Astrocyte (in vitro differentiated cells and primary cell): ENCODE measurements at regions not wholly inside any gene's neighbourhood (a gene's known extent, or its start where the extent isn't known, plus 50 kb on each side); places are given as distances from the start of the nearest gene placed in this dataset.

ENCODE experiments used
- DNase-seq: peaks from one replicate; pipeline ENCODE4 v3.0.0-alpha.2; 2010; ENCODE audit warnings: low read depth
- FAIRE-seq: peaks from 2 replicates; lab custom pipeline; 2011; peaks lifted over from hg19 to GRCh38; lab: Jason Lieb, UNC
- H2AFZ ChIP-seq: 2 replicates; pipeline ENCODE4 v1.6.0; 2012; ENCODE audit warnings: low read depth, low read length, inconsistent platforms
- H3K27ac ChIP-seq: 2 replicates; pipeline ENCODE4 v1.5.1; 2011; ENCODE audit warnings: low read depth, low read length, inconsistent platforms
- H3K27me3 ChIP-seq: 2 replicates; pipeline ENCODE4 v1.6.0; 2011; ENCODE audit warnings: low read length, inconsistent platforms; ENCODE audit not compliant: insufficient read depth
- H3K36me3 ChIP-seq: 2 replicates; pipeline ENCODE4 v1.5.1; 2011; ENCODE audit warnings: low read length, inconsistent platforms; ENCODE audit not compliant: insufficient read depth
- H3K4me1 ChIP-seq: 2 replicates; pipeline ENCODE4 v1.5.1; 2011; ENCODE audit warnings: low read length, inconsistent platforms; ENCODE audit not compliant: insufficient read depth
- H3K4me2 ChIP-seq: 2 replicates; pipeline ENCODE4 v1.6.0; 2012; ENCODE audit warnings: low read length, inconsistent platforms
- H3K4me3 ChIP-seq: 2 replicates; pipeline ENCODE4 v1.5.1; 2011; ENCODE audit warnings: low read depth, mild to moderate bottlenecking, low read length, inconsistent platforms; ENCODE audit not compliant: insufficient read depth
- H3K79me2 ChIP-seq: 2 replicates; pipeline ENCODE4 v1.6.0; 2012; ENCODE audit warnings: mild to moderate bottlenecking, low read length, inconsistent platforms; ENCODE audit not compliant: insufficient read depth
- H3K9ac ChIP-seq: 2 replicates; pipeline ENCODE4 v1.6.0; 2012; ENCODE audit warnings: mild to moderate bottlenecking, low read length, inconsistent platforms
- H3K9me3 ChIP-seq: 2 replicates; pipeline ENCODE4 v1.5.1; 2012; ENCODE audit warnings: low read depth, mild to moderate bottlenecking, low read length, inconsistent platforms; ENCODE audit not compliant: insufficient read depth
- H4K20me1 ChIP-seq: 2 replicates; pipeline ENCODE4 v1.6.0; 2012; ENCODE audit warnings: low read length, inconsistent platforms; ENCODE audit not compliant: insufficient read depth
- H3K27ac Mint-ChIP-seq: one replicate; pipeline ENCODE4 v1.8.0; 2021; ENCODE audit warnings: mild to moderate bottlenecking, mixed read lengths; ENCODE audit not compliant: unreplicated experiment
- H3K27me3 Mint-ChIP-seq: one replicate; pipeline ENCODE4 v1.8.0; 2021; ENCODE audit warnings: low read depth, mixed read lengths; ENCODE audit not compliant: unreplicated experiment
- H3K36me3 Mint-ChIP-seq: one replicate; pipeline ENCODE4 v1.8.0; 2021; ENCODE audit warnings: low read depth, mixed read lengths; ENCODE audit not compliant: unreplicated experiment
- H3K4me1 Mint-ChIP-seq: one replicate; pipeline ENCODE4 v1.8.0; 2021; ENCODE audit warnings: low read depth, mixed read lengths; ENCODE audit not compliant: unreplicated experiment
- H3K4me3 Mint-ChIP-seq: one replicate; pipeline ENCODE4 v1.8.0; 2021; ENCODE audit warnings: mild to moderate bottlenecking, moderate library complexity, mixed read lengths; ENCODE audit not compliant: unreplicated experiment
- H3K9me3 Mint-ChIP-seq: one replicate; pipeline ENCODE4 v1.8.0; 2021; ENCODE audit warnings: mild to moderate bottlenecking, mixed read lengths; ENCODE audit not compliant: unreplicated experiment
- EZH2 ChIP-seq: IDR thresholded peaks from 2 replicates; pipeline ENCODE4 v1.6.1; 2012; ENCODE audit warnings: mild to moderate bottlenecking, low read length, inconsistent platforms; ENCODE audit not compliant: insufficient read depth
- TF ChIP-seq, protein P1 (sequence below): IDR thresholded peaks from 2 replicates; pipeline ENCODE4 v1.5.1; 2011; ENCODE audit warnings: low read depth, mild to moderate bottlenecking, inconsistent platforms, low read length, moderate library complexity; ENCODE audit not compliant: insufficient read depth

DNA sequence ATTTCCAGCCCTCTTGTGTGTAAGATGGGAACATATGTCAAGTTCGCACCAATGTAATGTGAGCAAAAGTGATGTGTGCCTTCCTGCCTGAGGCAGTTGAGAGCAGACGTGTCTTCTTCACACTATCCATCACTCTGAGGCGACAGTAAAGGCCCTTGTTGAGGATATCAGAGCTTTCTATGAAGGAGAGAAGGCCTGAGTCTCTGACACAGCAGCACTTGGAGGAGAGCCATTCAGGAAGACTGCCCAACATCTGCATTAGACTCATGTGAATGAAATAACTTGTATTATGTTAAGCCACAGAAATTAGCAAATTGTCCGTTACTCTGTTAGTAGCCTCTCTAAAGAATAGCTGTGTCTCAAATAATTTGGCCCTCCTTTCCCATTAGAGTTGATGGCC, 108.8 kb upstream of the CCDC54 start:
- Histone ChIP-seq H3K9ac (no peak overlapping the region), H3K4me3 (no peak overlapping the region), H3K4me2 (no peak overlapping the region), H2AFZ (no peak overlapping the region), H3K36me3 (no peaks in the 10 kb centered on the region), H4K20me1 (no peaks in the 10 kb centered on the region), H3K9me3 (no peaks in the 10 kb centered on the region), H3K27ac (no peak overlapping the region), H3K27me3 (no peaks in the 10 kb centered on the region), H3K4me1 (no peaks in the 10 kb centered on the region), H3K79me2 (no peaks in the 10 kb centered on the region)
- DNase-seq, result no peak
- no peak for FAIRE-seq
- H3K27ac Mint-ChIP-seq, result no peak overlapping the region
- H3K4me3 Mint-ChIP-seq, result no peak overlapping the region
- peaks cover 25% of the 10 kb centered on the region for H3K4me1 Mint-ChIP-seq
- H3K27me3 Mint-ChIP-seq, result no peaks in the 10 kb centered on the region
- TF ChIP-seq, protein P1, sequence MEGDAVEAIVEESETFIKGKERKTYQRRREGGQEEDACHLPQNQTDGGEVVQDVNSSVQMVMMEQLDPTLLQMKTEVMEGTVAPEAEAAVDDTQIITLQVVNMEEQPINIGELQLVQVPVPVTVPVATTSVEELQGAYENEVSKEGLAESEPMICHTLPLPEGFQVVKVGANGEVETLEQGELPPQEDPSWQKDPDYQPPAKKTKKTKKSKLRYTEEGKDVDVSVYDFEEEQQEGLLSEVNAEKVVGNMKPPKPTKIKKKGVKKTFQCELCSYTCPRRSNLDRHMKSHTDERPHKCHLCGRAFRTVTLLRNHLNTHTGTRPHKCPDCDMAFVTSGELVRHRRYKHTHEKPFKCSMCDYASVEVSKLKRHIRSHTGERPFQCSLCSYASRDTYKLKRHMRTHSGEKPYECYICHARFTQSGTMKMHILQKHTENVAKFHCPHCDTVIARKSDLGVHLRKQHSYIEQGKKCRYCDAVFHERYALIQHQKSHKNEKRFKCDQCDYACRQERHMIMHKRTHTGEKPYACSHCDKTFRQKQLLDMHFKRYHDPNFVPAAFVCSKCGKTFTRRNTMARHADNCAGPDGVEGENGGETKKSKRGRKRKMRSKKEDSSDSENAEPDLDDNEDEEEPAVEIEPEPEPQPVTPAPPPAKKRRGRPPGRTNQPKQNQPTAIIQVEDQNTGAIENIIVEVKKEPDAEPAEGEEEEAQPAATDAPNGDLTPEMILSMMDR, result no peak
- TF ChIP-seq EZH2, result no peak
- no peaks in the 10 kb centered on the region for H3K36me3 Mint-ChIP-seq
- no peaks in the 10 kb centered on the region for H3K9me3 Mint-ChIP-seq

DNA sequence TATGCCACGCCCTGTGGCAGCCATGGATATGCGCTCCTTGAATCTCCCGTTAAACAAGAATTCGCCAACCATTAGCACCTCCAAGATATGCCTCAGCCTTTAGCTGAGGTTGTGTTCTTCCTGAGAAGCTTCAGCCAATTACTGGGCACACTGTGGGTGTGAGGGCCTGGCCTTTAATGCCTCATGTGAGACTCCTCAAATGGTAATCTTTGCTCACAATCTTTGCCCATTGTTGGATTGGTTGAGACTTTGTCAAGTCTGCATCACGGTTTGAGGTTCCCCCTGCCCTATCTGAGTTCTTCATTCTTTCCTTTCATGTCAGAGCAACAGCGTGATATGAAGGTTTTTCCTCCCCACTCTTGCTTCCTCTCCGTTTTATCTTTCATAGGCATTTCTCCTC, 108.1 kb upstream of the CCDC54 start:
- H3K27ac Mint-ChIP-seq, result no peak overlapping the region
- Histone ChIP-seq H2AFZ (no peak overlapping the region), H3K27me3 (no peaks in the 10 kb centered on the region), H3K4me1 (no peaks in the 10 kb centered on the region), H3K79me2 (no peaks in the 10 kb centered on the region), H4K20me1 (no peaks in the 10 kb centered on the region), H3K4me3 (no peak overlapping the region), H3K27ac (no peak overlapping the region), H3K4me2 (no peak overlapping the region), H3K36me3 (no peaks in the 10 kb centered on the region), H3K9ac (no peak overlapping the region), H3K9me3 (no peaks in the 10 kb centered on the region)
- H3K4me1 Mint-ChIP-seq, result peaks cover 20% of the 10 kb centered on the region
- no peaks in the 10 kb centered on the region for H3K36me3 Mint-ChIP-seq
- DNase-seq (no peak), FAIRE-seq (no peak)
- TF ChIP-seq, protein P1, result no peak
- no peak for TF ChIP-seq EZH2
- H3K4me3 Mint-ChIP-seq, result no peak overlapping the region
- no peaks in the 10 kb centered on the region for H3K9me3 Mint-ChIP-seq
- H3K27me3 Mint-ChIP-seq, result no peaks in the 10 kb centered on the region

DNA sequence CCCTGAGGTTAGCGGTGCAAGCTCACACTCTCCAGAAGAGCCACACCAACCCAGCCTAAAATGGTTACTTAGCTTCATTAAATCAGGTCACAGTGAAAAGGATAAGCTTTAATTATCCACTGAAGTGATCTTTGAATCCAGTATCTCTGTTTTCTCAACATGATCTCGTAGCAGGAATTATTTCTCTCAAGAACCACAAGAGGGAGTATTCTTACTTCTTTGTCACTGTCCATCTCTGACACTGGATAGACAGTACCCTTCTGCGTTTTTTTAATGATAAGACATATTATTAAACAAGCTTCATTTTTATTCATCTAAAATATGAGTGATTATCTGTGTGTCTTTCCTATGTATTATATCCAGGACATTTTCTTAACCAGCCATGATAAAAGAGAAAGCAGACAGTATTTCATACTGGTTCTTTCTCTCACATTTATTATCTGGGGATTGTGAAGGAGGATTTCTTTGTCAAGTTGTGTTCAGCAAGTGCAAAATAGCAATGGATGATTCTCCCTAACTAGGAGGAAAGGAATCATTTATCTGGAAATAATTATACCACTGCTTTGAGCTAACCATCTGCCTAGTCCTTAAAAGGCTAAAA, 105.4 kb upstream of the CCDC54 start:
- no peaks in the 10 kb centered on the region for H3K27me3 Mint-ChIP-seq
- H3K27ac ChIP-seq, result no peak overlapping the region
- no peak overlapping the region for H3K4me3 ChIP-seq
- H3K4me3 Mint-ChIP-seq, result no peak overlapping the region
- no peaks in the 10 kb centered on the region for H3K36me3 ChIP-seq
- H3K4me1 Mint-ChIP-seq, result peaks cover 10% of the 10 kb centered on the region
- FAIRE-seq (peak; percentile 80), DNase-seq (peak; percentile 31)
- H3K9me3 Mint-ChIP-seq, result no peaks in the 10 kb centered on the region
- no peaks in the 10 kb centered on the region for H3K27me3 ChIP-seq
- H4K20me1 ChIP-seq, result no peaks in the 10 kb centered on the region
- no peak for TF ChIP-seq EZH2
- TF ChIP-seq, protein P1, result peak; percentile 67
- no peaks in the 10 kb centered on the region for H3K79me2 ChIP-seq
- H3K9ac ChIP-seq, result no peak overlapping the region
- H3K9me3 ChIP-seq, result no peaks in the 10 kb centered on the region
- H2AFZ ChIP-seq, result no peak overlapping the region
- no peaks in the 10 kb centered on the region for H3K36me3 Mint-ChIP-seq
- no peaks in the 10 kb centered on the region for H3K4me1 ChIP-seq
- H3K27ac Mint-ChIP-seq, result no peak overlapping the region
- H3K4me2 ChIP-seq, result no peak overlapping the region
